GM12872 (cell line): ENCODE measurements at regions not wholly inside any gene's neighbourhood (a gene's known extent, or its start where the extent isn't known, plus 50 kb on each side); places are given as distances from the start of the nearest gene placed in this dataset.

Experiments
- TF ChIP-seq, protein P1 (sequence below): IDR thresholded peaks from 3 replicates; pipeline ENCODE4 v1.5.1; 2011; ENCODE audit warnings: low read depth, mild to moderate bottlenecking, low read length, moderate library complexity; ENCODE audit not compliant: insufficient read depth

DNA sequence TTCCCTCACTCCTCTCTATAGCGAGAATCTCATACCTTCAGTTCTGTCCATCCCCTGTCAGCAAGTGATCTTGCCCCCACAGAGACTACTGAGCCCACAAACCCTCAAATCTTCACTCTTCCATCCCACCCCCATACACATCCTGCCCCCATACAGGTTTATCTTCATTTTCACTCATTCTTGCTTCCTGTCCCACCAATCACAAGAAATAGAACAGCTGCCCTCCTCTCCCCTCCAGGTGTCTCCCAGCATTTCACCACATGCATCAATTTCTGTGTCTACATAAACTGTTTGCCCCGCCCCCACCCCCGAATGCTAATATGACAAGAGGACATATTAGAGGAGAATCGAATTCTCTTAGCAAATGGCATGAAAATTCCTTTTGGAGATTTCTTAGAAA is 54.9 kb upstream of the CARMIL1 start:
- TF ChIP-seq, protein P1, sequence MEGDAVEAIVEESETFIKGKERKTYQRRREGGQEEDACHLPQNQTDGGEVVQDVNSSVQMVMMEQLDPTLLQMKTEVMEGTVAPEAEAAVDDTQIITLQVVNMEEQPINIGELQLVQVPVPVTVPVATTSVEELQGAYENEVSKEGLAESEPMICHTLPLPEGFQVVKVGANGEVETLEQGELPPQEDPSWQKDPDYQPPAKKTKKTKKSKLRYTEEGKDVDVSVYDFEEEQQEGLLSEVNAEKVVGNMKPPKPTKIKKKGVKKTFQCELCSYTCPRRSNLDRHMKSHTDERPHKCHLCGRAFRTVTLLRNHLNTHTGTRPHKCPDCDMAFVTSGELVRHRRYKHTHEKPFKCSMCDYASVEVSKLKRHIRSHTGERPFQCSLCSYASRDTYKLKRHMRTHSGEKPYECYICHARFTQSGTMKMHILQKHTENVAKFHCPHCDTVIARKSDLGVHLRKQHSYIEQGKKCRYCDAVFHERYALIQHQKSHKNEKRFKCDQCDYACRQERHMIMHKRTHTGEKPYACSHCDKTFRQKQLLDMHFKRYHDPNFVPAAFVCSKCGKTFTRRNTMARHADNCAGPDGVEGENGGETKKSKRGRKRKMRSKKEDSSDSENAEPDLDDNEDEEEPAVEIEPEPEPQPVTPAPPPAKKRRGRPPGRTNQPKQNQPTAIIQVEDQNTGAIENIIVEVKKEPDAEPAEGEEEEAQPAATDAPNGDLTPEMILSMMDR = no peak

DNA sequence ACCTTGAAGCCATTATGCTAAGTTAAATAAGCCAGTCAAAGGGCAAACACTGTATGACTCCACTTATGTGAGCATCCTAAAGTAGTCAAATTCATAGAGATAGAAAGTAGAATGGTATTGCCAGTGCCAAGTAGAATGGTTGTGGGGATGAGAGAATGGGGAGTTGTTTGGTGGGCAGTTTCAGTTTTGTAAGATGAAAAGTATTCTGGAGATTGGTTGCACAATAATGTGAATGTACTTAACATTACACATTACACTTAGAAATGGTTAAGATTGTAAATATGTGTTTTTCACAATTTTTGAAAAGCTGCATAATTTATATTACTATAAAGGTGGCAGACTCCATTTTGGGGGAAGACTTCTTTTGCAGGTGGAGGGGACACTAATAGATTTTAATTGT is 51.3 kb upstream of the CARMIL1 start:
- TF ChIP-seq, protein P1 = no peak
